H1 (cell line): ENCODE measurements at regions not wholly inside any gene's neighbourhood (a gene's known extent, or its start where the extent isn't known, plus 50 kb on each side); places are given as distances from the start of the nearest gene placed in this dataset.

Source experiments
- GABPA ChIP-seq: IDR thresholded peaks from 2 replicates; pipeline ENCODE4 v1.6.1; 2011; ENCODE audit warnings: mild to moderate bottlenecking, low read length, moderate library complexity, borderline replicate concordance; ENCODE audit not compliant: insufficient read depth
- SP4 ChIP-seq: IDR thresholded peaks from 2 replicates; pipeline ENCODE4 v1.6.1; 2012; ENCODE audit warnings: low read length, inconsistent platforms

GRCh38 chrX:147573266-147573665, 338.5 kb upstream of the FMR1 start (continued):
- TF ChIP-seq GABPA (no peak), SP4 (no peak)
